ENCODE measurements at regions not wholly inside any gene's neighbourhood (a gene's known extent, or its start where the extent isn't known, plus 50 kb on each side); places are given as distances from the start of the nearest gene placed in this dataset.

GRCh38 chr1:193457676-193458075, 271.3 kb upstream of the B3GALT2 start:
- no peak for FAIRE-seq
- Histone ChIP-seq H3K36me3 (ENCODE audit: control insufficient read depth, insufficient read depth, low read length) (no peaks in the 10 kb centered on the region), H2AFZ (ENCODE audit: low read depth, low read length) (no peak overlapping the region), H3K9ac (ENCODE audit: insufficient read depth in 1 of 2, low read depth in 2 of 2, low read length in 2 of 2) (no peak overlapping the region), H4K20me1 (replicated peaks; ENCODE audit: control insufficient read depth, insufficient read depth, low read length) (no peaks in the 10 kb centered on the region), H3K4me3 (no peak overlapping the region), H3K27me3 (ENCODE audit: control insufficient read depth in 2 of 2, insufficient read depth in 2 of 2, low read length in 2 of 2) (no peaks in the 10 kb centered on the region), H3K9me1 (ENCODE audit: control insufficient read depth, insufficient read depth, low read length) (no peaks in the 10 kb centered on the region), H3K4me2 (ENCODE audit: insufficient read depth, low read length) (no peak overlapping the region), H3K79me2 (ENCODE audit: control insufficient read depth, insufficient read depth, low read length) (no peaks in the 10 kb centered on the region), H3K27ac (ENCODE audit: extremely low read depth, low read depth, low read length) (no peak overlapping the region), H3K4me1 (replicated peaks in 1 of 2; ENCODE audit: control insufficient read depth in 2 of 2, insufficient read depth in 2 of 2, low read length in 2 of 2) (no peaks in the 10 kb centered on the region), H3K9me3 (replicated peaks; ENCODE audit: control insufficient read depth, insufficient read depth, low read depth, low read length) (no peaks in the 10 kb centered on the region)
- no TSS peak for BruUV-seq (replicated peaks)
- WGBS (ENCODE audit: insufficient coverage, low coverage, missing lambda C conversion rate) = 3% methylated on average over 9 of the region's 9 CpGs
- no peak for TF ChIP-seq SRSF7 (optimal IDR thresholded peaks at IDR 0.05; ENCODE audit: low read depth, low read length)
- intact Hi-C loops (cut with micrococcal nuclease) = no loop called here
- in situ Hi-C loops (cut with MboI) = no loop called here
- CTCF ChIA-PET (ENCODE audit: low intra/inter-chr PET ratio) = no interaction called here
- no peak for DNase-seq (ENCODE audit: extremely low read depth in 1 of 4, low spot score in 3 of 4)
- POLR2A ChIA-PET = no interaction called here
- ATAC-seq = no peak

DNA sequence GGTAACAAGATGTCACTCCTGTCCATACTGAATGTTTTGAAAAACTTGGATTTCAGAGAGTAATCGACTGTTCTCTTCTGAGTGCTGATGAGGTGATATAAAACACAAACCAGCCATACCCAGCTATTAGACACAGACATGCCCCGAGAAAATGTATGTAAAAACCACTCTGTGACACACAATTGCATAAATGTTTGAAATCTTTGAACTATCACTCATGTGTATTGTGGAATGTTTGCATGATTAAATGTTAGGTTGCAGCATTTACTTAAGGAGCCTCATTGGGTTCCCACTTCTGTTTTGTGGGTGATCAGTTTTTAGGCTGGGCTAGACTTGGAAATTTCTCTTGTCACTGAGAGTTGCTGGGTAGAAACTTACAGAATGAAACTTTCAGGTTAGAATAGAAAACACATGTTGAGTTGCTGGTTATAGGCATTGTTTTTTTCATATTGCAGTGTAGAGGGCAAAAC, 270.4 kb upstream of the B3GALT2 start:
- no peak for TF ChIP-seq ZNF707 (CRISPR knock-in tag; conservative IDR thresholded peaks at IDR 0.05)
- no peak for TF ChIP-seq IRF9 (tag; IDR thresholded peaks at IDR 0.05)
- TF ChIP-seq ZKSCAN1 (IDR thresholded peaks at IDR 0.05; ENCODE audit: low read depth, low read length) = no peak
- no peak for TF ChIP-seq SMAD1 (IDR thresholded peaks at IDR 0.05; ENCODE audit: low read depth, low read length, partially characterized antibody)
- TF ChIP-seq PHF21A (IDR thresholded peaks at IDR 0.05; ENCODE audit: borderline replicate concordance, low read depth) = no peak
- TF ChIP-seq SRF (CRISPR knock-in tag; IDR thresholded peaks at IDR 0.05) = no peak
- no peak for TF ChIP-seq ZBED1 (IDR thresholded peaks at IDR 0.05)
- no peak for ATAC-seq
- WGBS (ENCODE audit: insufficient coverage, low coverage, missing lambda C conversion rate) = 6% methylated on average over 2 of the region's 2 CpGs
- no peaks in the 10 kb centered on the region for H3K9me3 ChIP-seq (replicated peaks; ENCODE audit: control insufficient read depth, insufficient read depth, low read depth, low read length)
- no peaks in the 10 kb centered on the region for H3K79me2 ChIP-seq (ENCODE audit: control insufficient read depth, insufficient read depth, low read length)
- BruUV-seq (replicated peaks) = no TSS peak
- no peak for DNase-seq (ENCODE audit: extremely low read depth in 1 of 4, low spot score in 3 of 4)
- no peaks in the 10 kb centered on the region for H3K9me1 ChIP-seq (ENCODE audit: control insufficient read depth, insufficient read depth, low read length)
- FAIRE-seq = no peak
- no peaks in the 10 kb centered on the region for H3K36me3 ChIP-seq (ENCODE audit: control insufficient read depth, insufficient read depth, low read length)
- POLR2A ChIA-PET = no interaction called here
- H3K27ac ChIP-seq (ENCODE audit: extremely low read depth, low read depth, low read length) = no peak overlapping the region
- H3K4me3 ChIP-seq = no peak overlapping the region
- no peak overlapping the region for H3K9ac ChIP-seq (ENCODE audit: insufficient read depth in 1 of 2, low read depth in 2 of 2, low read length in 2 of 2)
- in situ Hi-C loops (cut with MboI) (no loop called here), intact Hi-C loops (cut with micrococcal nuclease) (no loop called here)
- no peak overlapping the region for H3K4me2 ChIP-seq (ENCODE audit: insufficient read depth, low read length)
- no peaks in the 10 kb centered on the region for H3K4me1 ChIP-seq (replicated peaks in 1 of 2; ENCODE audit: control insufficient read depth in 2 of 2, insufficient read depth in 2 of 2, low read length in 2 of 2)
- H2AFZ ChIP-seq (ENCODE audit: low read depth, low read length) = no peak overlapping the region
- CTCF ChIA-PET (ENCODE audit: low intra/inter-chr PET ratio) = no interaction called here
- H4K20me1 ChIP-seq (replicated peaks; ENCODE audit: control insufficient read depth, insufficient read depth, low read length) = no peaks in the 10 kb centered on the region
- H3K27me3 ChIP-seq (ENCODE audit: control insufficient read depth in 2 of 2, insufficient read depth in 2 of 2, low read length in 2 of 2) = no peaks in the 10 kb centered on the region

Measured in K562 (cell line).